Suppressor macrophage treated with lipopolysaccharide for 4 hours (primary cell): ENCODE measurements at regions not wholly inside any gene's neighbourhood (a gene's known extent, or its start where the extent isn't known, plus 50 kb on each side); places are given as distances from the start of the nearest gene placed in this dataset.
"Not testable (repeated sequence)": the region's sequence is repeated elsewhere in the genome, so short reads cannot be mapped to it uniquely, and the experiment has no call there.

ENCODE experiments used
- DNase-seq: peaks from one replicate; pipeline ENCODE4 v3.0.0-alpha.2; 2020

DNA sequence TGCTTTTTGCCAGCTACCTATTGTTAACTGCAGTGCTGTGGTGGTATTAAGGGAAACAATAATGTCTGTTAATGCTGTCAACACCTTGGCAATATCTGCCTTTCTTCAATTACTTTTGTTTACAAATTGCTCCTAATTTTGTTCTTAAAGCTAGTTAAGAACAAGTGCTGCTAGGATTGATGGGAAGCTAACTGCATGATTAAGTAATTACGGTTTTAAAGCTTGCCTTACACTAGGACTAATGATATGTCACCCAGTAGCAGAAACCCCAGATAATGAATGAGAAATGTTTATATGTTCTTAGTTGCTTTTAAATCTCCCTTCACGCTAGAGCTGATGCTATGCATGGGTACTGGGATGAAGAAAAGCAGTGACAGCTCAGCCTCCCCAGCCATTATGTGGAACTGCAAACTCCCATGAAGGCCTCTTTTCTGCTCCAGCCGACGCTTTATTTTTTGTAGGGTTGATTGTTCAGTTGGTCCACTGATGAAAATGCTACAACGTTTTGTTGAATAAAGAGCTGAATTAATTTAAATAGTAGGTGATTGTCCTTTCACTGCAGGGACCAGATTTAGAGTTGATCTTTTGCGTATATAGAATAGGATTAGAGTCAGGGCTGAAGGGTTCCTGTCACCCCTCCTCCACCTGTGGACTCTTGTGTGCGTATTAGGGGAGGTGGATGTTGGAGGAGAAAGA is 610.5 kb downstream of the TFAP2B start:
- DNase-seq: no peak

DNA sequence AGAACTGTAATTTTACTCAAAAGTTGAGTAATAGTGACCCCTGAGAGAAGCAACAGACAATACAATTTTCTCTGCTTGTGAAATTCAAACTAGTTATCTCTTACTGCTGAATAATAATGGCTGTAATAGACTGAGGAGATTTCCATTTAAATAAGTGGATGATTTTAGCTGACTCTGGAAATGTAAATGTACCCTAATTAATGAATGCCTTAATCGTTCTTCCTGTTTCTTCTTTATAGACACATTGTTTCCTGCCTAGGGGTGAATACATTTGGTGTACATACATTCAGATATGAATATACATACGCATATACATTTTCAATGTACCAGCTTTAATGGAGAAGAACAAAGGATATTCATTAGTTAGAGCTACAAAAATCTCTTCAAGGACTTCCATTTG is 611.9 kb downstream of the TFAP2B start:
- no peak for DNase-seq

- no peak for DNase-seq
These were observed 613.8 kb downstream of the TFAP2B start for GRCh38 chr6:51432481-51432880.

GRCh38 chr6:51450248-51450957 is 631.7 kb downstream of the TFAP2B start:
- no peak for DNase-seq

DNA sequence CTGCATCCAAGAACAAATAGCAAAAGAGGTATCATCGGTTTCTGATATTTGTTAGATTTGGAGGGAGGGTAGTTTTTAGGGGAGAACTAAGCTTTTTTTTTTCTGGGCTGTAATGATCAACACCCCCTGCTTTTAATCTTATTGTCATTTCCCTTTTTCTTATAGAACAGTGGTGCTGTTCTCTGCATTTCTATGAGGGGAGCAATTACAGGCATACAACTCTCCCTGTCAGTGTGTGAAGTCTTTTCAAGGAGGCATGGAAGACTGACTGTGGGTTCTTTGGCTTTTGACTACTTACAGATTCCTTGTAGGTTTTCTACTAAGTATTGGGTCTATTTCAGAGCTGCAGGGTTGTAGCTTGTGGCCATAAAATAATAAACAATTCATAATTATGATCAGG is 632.3 kb downstream of the TFAP2B start:
- no peak for DNase-seq

GRCh38 chr6:51456282-51456681 is 631.1 kb downstream of the PKHD1 start:
- DNase-seq: no peak

- DNase-seq: no peak
These were observed 627.5 kb downstream of the PKHD1 start for GRCh38 chr6:51459958-51460357.

DNA sequence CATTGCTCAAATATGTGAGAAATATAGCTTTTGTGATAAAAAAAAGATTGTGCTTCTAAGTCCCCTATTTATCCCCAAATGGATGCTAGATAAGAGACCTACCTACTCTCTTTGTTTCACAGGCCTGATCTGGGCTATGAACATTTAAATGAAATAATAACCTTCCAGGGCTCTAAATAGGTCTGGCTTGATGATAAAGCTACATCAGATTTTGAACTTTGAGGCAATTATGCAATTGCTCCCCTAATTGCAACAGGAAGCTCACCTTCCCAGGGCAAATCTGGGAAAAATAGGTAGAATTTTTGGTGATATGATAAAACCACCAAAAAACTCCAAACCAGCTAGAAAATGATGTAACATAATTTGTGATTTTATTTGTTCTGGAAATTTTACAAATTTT is 624.5 kb downstream of the PKHD1 start:
- DNase-seq: no peak

DNA sequence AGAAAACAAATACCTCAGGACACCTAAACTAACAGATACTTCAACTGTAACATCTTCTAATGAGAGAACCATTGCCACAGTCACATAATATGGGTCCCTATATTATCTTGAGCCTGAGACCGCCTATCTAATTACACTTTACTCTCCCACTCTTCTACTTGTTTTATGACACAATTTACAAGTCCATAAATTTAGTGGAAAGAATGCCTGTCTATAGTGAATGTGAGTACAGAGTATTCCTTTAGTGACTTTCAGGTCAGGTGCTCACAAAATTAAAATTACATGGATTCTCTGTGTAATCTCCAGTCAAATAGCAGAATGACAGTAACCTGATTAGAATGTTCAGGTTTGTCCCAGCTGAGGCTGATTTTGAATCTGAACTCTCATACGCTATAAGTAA is 624.1 kb downstream of the PKHD1 start:
- DNase-seq: no peak

DNA sequence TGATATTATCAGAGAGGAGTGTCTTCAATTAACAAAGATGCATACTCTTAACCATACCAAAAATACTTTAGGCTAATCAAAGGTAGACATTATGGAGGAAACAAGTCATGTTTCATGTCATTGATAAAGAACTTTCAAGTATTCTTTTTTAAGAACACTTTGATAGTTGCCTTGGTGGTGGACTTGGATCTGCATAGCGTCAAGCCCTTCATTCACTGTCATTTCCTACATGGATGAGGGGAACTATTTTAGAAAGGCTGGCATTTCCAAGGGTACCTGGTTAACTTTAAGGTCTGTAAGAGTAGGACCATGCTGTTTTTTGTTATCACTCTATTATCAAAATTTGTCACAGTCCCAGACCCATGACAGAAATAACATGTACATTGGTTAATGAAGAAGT is 622.5 kb downstream of the PKHD1 start:
- DNase-seq: no peak

GRCh38 chr6:51466427-51466826 is 621.0 kb downstream of the PKHD1 start:
- no peak for DNase-seq

DNA sequence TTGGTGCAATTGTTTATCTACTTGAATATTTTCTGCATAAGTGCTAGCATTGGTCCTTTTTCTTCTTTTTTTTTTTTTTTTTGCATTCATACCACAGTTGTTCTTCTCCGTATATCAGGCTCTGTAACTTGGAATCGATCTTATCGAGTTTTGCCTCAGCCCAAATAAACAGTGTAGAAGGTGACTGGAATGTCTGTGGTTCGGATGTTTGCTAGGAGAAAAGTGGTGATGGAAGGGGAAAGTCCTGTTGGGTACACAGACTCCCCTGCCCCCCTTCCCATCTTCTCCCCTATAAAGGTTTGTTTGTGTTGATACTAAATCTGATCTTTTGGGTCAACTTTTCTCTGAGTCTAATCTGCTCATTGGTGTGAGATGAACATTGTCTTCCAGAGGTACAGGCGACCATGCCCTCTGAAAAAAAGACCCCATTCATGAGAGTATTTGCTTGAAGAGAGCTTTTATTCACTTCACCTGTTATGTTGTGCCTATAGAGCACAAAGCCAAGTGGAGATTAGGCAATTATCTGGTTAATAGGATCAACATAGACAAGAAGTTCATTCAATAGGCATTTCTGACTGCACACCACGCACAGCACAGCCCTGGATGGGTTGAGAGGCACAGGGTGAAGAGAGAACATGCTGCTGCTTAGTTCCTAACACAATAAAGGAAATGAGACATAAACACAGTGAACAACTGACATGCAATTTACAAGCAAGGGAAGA is 620.0 kb downstream of the PKHD1 start:
- DNase-seq: no peak

DNA sequence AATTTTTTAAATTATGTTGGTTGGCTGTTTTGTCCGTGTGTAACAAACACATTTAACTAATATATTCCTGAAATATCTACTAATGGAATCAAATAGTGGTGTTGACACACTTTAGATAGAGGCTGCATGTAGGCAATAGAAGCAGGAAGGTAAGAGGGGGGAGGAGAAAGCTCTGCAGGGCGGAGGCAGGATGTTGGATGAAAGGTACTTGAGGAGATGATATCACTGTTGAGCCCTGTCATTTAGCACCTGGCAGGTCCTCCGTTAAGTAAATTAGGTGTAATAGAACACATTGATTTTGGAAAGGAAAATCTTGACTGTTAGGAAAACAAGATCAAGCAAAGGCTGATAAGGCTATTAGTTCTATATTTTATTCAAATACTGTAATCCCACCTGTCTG is 618.7 kb downstream of the PKHD1 start:
- DNase-seq: no peak

DNA sequence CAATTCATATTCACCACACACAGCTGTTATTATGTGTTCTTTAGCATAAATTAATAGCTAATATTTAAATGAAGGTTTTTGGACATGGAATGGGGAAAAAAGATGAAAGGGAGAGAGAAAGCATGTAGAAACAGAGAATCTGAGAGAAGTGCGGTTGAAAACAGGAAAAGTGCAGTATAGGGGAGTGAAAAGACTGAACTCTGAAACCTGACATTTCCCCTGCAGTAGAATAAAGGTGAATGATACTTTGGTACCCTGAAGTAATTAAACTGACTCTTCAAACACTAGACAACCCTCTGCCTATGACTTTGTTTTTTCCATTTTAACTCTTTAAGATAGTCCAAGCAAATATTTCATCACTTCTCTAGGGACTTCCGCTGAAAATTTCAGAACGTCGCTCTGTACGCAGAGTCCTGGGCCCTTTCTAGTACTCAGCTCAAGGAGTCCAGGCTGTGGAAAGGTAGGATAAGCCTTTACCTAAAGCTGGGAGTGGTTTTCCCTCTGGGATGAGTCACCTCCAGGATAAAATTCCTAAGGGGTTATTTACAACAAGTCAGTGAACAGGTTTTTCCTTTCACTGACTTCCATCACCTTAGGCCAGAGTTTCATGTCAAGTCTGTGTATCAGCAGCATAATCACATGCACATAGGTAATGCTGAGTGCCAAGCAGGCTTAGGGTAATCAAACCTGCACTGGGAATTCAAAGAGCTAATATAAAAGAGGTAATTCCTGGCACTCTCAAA is 614.5 kb downstream of the PKHD1 start:
- no peak for DNase-seq

DNA sequence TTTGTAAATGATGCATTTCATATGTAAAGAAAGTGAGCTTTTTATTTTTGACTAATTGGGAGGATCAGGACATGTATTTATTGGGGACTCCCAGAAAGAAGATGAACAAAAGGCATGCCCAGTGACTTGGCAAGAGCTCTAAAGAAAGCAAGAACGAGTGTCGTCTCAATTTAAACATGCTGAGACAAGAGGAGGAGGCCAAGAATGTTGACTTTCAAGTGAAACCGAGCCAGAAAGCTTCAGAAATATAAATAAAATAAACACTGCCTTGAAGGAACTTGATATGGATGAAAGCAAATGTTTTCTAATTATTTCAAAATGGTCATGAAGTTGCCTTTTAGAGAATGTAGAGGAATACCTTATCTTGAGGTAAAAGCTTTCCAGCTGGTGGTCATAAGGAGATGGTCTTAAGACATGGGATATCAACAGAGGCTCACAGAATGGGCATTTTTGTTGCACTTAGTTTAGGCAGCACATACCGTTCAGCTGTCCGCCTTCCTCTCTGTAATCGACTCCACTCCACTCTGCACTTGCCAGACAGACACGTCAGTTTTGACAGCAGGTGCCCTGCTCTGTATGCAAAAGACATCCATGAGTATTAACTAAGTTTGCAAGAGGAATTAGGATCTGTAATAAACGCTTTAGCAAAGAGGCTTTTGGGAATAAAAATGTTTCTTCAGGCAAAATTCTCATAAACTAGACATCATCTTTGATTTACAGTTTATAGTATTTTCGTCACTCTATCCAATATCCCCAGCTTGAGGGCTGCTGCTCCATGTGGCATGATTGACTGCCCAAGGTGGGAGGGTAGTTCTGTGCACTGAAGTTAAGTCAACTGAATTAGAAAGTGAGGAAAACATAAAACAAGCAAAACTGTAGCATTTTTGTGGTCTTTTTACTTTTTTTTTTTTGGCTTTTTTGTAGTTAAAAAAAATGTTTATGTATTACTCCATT is 613.1 kb downstream of the PKHD1 start:
- DNase-seq: no peak

GRCh38 chr6:51477711-51478311 is 609.6 kb downstream of the PKHD1 start:
- no peak for DNase-seq

DNA sequence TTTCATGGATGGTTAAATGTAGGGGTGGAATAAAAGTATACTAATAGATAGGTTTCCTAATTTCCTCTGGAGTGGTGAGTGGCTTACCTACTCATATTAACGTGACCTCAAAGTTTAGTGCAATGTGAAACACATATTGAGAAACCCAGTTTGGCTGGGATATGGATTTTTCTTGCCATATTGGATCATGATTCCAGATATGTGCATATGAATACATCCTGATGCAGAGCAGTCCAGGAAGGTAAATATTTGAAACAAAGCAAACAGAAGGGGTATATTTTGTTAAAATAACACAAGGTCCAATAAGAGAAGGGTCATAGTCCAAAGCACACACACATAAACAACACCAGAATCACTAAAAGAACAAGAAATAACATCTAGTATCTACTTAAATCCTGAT is 608.1 kb downstream of the PKHD1 start:
- DNase-seq: no peak

GRCh38 chr6:51480040-51480439 is 607.4 kb downstream of the PKHD1 start:
- no peak for DNase-seq

DNA sequence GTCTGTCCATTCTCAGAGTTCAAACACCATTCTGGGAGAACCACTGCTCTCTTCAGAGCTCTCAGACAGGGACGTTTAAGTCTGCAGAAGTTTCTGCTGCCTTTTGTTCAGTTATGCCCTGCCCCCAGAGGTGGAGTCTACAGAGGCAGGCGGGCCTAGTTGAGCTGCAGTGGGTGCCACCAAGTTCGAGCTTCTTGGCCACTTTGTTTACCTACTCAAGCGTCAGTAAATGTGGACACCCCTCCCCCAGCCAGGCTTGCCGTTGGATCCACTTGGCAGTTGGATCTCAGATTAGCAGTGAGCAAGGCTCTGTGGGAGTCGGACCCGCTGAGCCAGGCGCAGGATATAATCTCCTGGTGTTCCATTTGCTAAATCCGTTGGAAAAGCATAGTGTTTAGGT is 601.5 kb downstream of the PKHD1 start:
- DNase-seq: not testable (repeated sequence)

DNA sequence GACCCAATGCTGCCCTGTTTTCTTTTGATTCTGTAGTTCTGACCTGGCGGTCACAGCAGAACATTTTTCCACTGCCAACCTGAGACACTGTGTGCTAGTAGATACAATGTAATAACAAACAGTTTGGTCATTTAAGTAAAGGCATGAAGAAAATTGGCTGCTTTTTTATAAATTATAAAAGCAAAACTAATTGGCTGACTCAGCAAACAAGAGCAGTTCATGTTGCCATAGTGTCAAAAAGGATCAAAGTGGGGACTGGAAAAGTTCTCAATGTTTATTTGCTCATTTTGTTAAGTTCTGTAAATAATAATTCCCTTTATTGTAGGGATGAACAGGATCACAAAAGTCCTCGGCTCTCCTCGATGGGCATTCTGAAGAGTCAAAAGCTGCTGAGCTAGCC is 599.5 kb downstream of the PKHD1 start:
- no peak for DNase-seq

DNA sequence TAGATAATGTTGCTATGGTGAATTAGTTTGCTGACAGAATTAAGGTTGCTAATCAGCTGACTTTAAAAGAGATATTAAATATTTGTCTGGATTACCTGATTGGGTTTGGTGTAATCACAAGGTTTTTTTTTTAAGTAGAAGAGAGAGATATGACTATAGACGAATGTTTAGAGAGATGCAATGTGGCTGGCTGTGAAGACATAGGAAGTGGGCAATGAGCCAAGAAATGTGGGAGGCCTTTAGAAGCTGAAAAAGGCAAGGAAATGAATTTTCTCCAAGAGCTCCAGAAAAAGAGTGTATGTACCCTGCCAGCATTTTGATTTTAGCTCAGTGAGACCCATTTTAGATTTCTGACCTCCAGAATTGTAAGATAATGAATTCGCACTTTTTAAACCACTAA is 598.3 kb downstream of the PKHD1 start:
- DNase-seq: no peak

- DNase-seq: no peak
These were observed 597.3 kb downstream of the PKHD1 start for GRCh38 chr6:51490101-51490500.
